Neutrophil (primary cell): ENCODE measurements at regions not wholly inside any gene's neighbourhood (a gene's known extent, or its start where the extent isn't known, plus 50 kb on each side); places are given as distances from the start of the nearest gene placed in this dataset.
"Not testable (repeated sequence)": the region's sequence is repeated elsewhere in the genome, so short reads cannot be mapped to it uniquely, and the experiment has no call there.

Experiments used
- H3K27ac ChIP-seq: fragments of 200-600 bp; sonication (generic); 2 replicates; pipeline ENCODE4 v1.5.1; 2016; ENCODE audit warnings: mild to moderate bottlenecking, moderate library complexity
- H3K27me3 ChIP-seq: fragments of 200-600 bp; sonication (generic); 2 replicates; pipeline ENCODE4 v1.6.0; 2016; ENCODE audit warnings: mild to moderate bottlenecking
- H3K36me3 ChIP-seq: fragments of 200-600 bp; sonication (generic); 2 replicates; pipeline ENCODE4 v1.5.1; 2017
- H3K4me1 ChIP-seq, 2 experiments: fragments of 200-600 bp in 1 of 2; sonication (generic) in 1 of 2; 1 replicate in 1 of 2; 2 replicates in 1 of 2; pipeline versions ENCODE4 v1.5.1 to v1.6.1; 2013 to 2016; ENCODE audit warnings: low read depth in 1 of 2, low read length in 1 of 2, mild to moderate bottlenecking in 1 of 2, moderate library complexity in 1 of 2; ENCODE audit not compliant: control insufficient read depth in 1 of 2, insufficient read depth in 1 of 2
- H3K4me3 ChIP-seq, 2 experiments: fragments of 200-600 bp in 1 of 2; sonication (generic) in 1 of 2; 1 replicate in 1 of 2; 2 replicates in 1 of 2; pipeline ENCODE4 v1.5.1; 2013 to 2016; ENCODE audit warnings: low read depth in 1 of 2, low read length in 1 of 2, mild to moderate bottlenecking in 1 of 2, moderate library complexity in 1 of 2
- H3K9me3 ChIP-seq: fragments of 200-600 bp; sonication (generic); 2 replicates; pipeline ENCODE4 v1.5.1; 2016
- TF ChIP-seq, protein P1 (sequence below): fragments of 200-600 bp; sonication (generic); IDR thresholded peaks from 2 replicates; pipeline ENCODE4 v1.5.1; 2016; ENCODE audit warnings: antibody characterized with exemption

DNA sequence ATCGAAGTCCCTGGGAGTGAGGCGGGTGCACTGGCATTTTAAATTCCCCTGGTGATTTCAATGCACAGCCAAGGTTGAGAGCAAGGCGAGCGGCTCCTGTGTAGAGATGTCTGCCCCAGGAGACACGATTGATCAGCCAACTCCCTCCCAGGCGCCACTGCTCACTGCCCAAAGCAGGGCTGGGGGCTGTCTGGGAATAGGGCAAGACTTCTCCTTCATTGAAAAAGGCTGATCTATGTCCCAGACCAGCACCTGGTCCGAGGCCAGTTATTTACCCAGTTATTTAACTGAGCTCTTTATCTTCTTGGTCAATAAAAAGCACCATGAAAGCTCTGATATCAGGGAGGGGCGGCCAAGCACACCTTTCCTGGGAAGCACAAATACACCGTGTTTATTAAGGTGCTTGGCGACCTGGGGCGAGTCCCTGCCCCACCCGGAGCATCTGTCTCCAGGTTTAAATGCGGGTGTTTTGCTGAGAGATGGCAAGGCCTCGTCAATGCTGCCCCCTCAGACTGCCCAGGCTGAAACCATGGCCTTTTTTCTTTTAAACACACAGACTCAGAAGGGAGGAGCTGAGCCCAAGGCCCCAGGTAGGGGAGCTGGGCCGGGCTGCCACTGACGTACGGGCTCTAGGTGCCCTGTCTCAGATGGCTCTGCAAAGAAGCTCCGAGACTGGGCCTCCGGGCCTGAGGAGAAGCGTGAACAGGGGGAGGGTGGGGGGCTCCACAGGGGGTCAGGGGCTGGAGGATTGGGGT lies 73.9 kb upstream of the HPCAL1 start:
- TF ChIP-seq, protein P1, sequence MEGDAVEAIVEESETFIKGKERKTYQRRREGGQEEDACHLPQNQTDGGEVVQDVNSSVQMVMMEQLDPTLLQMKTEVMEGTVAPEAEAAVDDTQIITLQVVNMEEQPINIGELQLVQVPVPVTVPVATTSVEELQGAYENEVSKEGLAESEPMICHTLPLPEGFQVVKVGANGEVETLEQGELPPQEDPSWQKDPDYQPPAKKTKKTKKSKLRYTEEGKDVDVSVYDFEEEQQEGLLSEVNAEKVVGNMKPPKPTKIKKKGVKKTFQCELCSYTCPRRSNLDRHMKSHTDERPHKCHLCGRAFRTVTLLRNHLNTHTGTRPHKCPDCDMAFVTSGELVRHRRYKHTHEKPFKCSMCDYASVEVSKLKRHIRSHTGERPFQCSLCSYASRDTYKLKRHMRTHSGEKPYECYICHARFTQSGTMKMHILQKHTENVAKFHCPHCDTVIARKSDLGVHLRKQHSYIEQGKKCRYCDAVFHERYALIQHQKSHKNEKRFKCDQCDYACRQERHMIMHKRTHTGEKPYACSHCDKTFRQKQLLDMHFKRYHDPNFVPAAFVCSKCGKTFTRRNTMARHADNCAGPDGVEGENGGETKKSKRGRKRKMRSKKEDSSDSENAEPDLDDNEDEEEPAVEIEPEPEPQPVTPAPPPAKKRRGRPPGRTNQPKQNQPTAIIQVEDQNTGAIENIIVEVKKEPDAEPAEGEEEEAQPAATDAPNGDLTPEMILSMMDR: no peak
- Histone ChIP-seq H3K4me1 (no peaks in the 10 kb centered on the region), H3K27me3 (no peaks in the 10 kb centered on the region), H3K9me3 (no peaks in the 10 kb centered on the region), H3K4me3 (no peak overlapping the region), H3K36me3 (no peaks in the 10 kb centered on the region), H3K27ac (no peak overlapping the region)

- no peak overlapping the region for H3K4me3 ChIP-seq
- no peaks in the 10 kb centered on the region for H3K9me3 ChIP-seq
- no peaks in the 10 kb centered on the region for H3K36me3 ChIP-seq
- H3K27ac ChIP-seq: no peak overlapping the region
- TF ChIP-seq, protein P1: no peak
- no peaks in the 10 kb centered on the region for H3K4me1 ChIP-seq
- H3K27me3 ChIP-seq: no peaks in the 10 kb centered on the region
These were observed 73.1 kb upstream of the HPCAL1 start for GRCh38 chr2:10229462-10230099.

GRCh38 chr2:10230499-10230898 lies 72.2 kb upstream of the HPCAL1 start:
- Histone ChIP-seq H3K4me3 (no peak overlapping the region), H3K36me3 (no peaks in the 10 kb centered on the region), H3K27ac (no peak overlapping the region), H3K4me1 (no peaks in the 10 kb centered on the region), H3K9me3 (no peaks in the 10 kb centered on the region), H3K27me3 (no peaks in the 10 kb centered on the region)
- TF ChIP-seq, protein P1: no peak

GRCh38 chr2:10230921-10231320 lies 71.8 kb upstream of the HPCAL1 start:
- not testable (repeated sequence) for H3K36me3 ChIP-seq, H3K27me3 ChIP-seq, H3K4me1 ChIP-seq, H3K9me3 ChIP-seq, H3K27ac ChIP-seq, H3K4me3 ChIP-seq

DNA sequence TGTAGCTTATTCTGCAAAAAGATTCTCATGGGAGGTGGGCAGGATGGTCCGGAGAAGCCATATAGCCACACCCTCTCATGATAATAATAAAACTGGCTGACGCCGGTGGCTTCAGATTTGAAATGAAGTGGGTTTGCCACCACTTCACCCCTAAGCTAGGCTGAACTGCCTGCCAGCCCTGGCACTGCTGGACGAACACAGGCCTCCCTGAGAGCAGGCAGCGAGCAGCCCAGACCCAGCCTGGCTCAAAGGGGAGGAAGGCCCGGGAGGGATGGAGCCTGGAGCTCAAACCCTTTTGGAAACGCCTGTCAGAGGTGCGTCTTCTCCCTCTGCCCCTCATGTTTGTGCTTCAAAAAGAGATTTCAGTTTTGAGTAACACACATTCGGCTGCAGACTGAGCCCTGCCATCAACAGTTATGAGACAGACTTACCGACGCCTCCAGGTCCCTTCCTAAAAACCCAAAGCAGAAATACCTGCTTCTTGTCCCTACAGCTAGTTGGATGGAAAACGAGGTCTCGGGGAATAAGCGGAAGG lies 71.1 kb upstream of the HPCAL1 start:
- no peak overlapping the region for H3K27ac ChIP-seq
- no peaks in the 10 kb centered on the region for H3K36me3 ChIP-seq
- H3K4me3 ChIP-seq: no peak overlapping the region
- TF ChIP-seq, protein P1: no peak
- no peaks in the 10 kb centered on the region for H3K4me1 ChIP-seq
- H3K9me3 ChIP-seq: no peaks in the 10 kb centered on the region
- peaks cover 6% of the 10 kb centered on the region for H3K27me3 ChIP-seq
